ENCODE measurements at regions not wholly inside any gene's neighbourhood (a gene's known extent, or its start where the extent isn't known, plus 50 kb on each side); places are given as distances from the start of the nearest gene placed in this dataset.

- Histone ChIP-seq H3K4me1 (ENCODE audit: control insufficient read depth in 1 of 2, insufficient read depth in 2 of 2, low read length in 2 of 2) (no peaks in the 10 kb centered on the region), H3K27ac (ENCODE audit: low read depth, low read length) (no peak overlapping the region), H3K36me3 (ENCODE audit: control insufficient read depth in 1 of 2, insufficient read depth in 2 of 2, low read length in 2 of 2) (no peaks in the 10 kb centered on the region), H4K20me1 (ENCODE audit: insufficient read depth) (no peaks in the 10 kb centered on the region), H3K27me3 (ENCODE audit: insufficient read depth, low read length) (no peaks in the 10 kb centered on the region), H2AFZ (ENCODE audit: low read depth, low read length, poor library complexity, severe bottlenecking) (no peak overlapping the region), H3K9me3 (ENCODE audit: control insufficient read depth in 1 of 2, insufficient read depth in 1 of 2, low read depth in 1 of 2, low read length in 2 of 2) (no peaks in the 10 kb centered on the region), H3K9ac (ENCODE audit: low read length) (no peak overlapping the region), H3K9me2 (ENCODE audit: insufficient read depth) (no peaks in the 10 kb centered on the region), H3K4me3 (replicated peaks in 1 of 2; ENCODE audit: low read depth in 1 of 2, low read length in 2 of 2) (no peak overlapping the region), H3K4me2 (ENCODE audit: low read length) (no peak overlapping the region), H3K79me2 (ENCODE audit: insufficient read depth, low read length) (no peaks in the 10 kb centered on the region)
- ChIA-PET CTCF (no interaction called here), POLR2A (no interaction called here), RAD21 (ENCODE audit: low non-redundant PET in 1 of 2, low total read pairs in 2 of 2, uncharacterized antibody in 2 of 2, unreplicated experiment in 2 of 2) (no interaction called here)
- TF ChIP-seq EZH2phosphoT487 (IDR thresholded peaks at IDR 0.05; ENCODE audit: borderline replicate concordance): no peak
- TF ChIP-seq ATF3 (IDR thresholded peaks at IDR 0.05): no peak
- no peak for TF ChIP-seq POLR2AphosphoS5 (IDR thresholded peaks at IDR 0.05; ENCODE audit: low read depth, low read length)
- no peak for TF ChIP-seq RAD21 (IDR thresholded peaks at IDR 0.05; ENCODE audit: low read depth)
- TF ChIP-seq CBX3 (IDR thresholded peaks at IDR 0.05; ENCODE audit: low read depth): no peak
- no peak for TF ChIP-seq ELF1 (IDR thresholded peaks at IDR 0.05; ENCODE audit: borderline replicate concordance, low read depth)
- no peak for TF ChIP-seq MAX (IDR thresholded peaks at IDR 0.05)
- TF ChIP-seq FOSL1 (IDR thresholded peaks at IDR 0.05; ENCODE audit: low read depth): no peak
- BruUV-seq (replicated peaks): no TSS peak
- DNase-seq (ENCODE audit: low read depth, low spot score) (no peak), ATAC-seq (no peak)
- intact Hi-C loops (cut with micrococcal nuclease): no loop called here
Observed at GRCh38 chr5:110209401-110209800, 517.1 kb downstream of the TMEM232 start.

GRCh38 chr5:110218981-110219380 is 507.5 kb downstream of the TMEM232 start:
- Histone ChIP-seq H3K27me3 (ENCODE audit: insufficient read depth, low read length) (no peaks in the 10 kb centered on the region), H3K4me3 (replicated peaks in 1 of 2; ENCODE audit: low read depth in 1 of 2, low read length in 2 of 2) (no peak overlapping the region), H3K79me2 (ENCODE audit: insufficient read depth, low read length) (no peaks in the 10 kb centered on the region), H3K4me2 (ENCODE audit: low read length) (no peak overlapping the region), H3K9me2 (ENCODE audit: insufficient read depth) (no peaks in the 10 kb centered on the region), H4K20me1 (ENCODE audit: insufficient read depth) (no peaks in the 10 kb centered on the region), H3K27ac (ENCODE audit: low read depth, low read length) (no peak overlapping the region), H2AFZ (ENCODE audit: low read depth, low read length, poor library complexity, severe bottlenecking) (no peak overlapping the region), H3K9ac (ENCODE audit: low read length) (no peak overlapping the region), H3K36me3 (ENCODE audit: control insufficient read depth in 1 of 2, insufficient read depth in 2 of 2, low read length in 2 of 2) (no peaks in the 10 kb centered on the region), H3K9me3 (ENCODE audit: control insufficient read depth in 1 of 2, insufficient read depth in 1 of 2, low read depth in 1 of 2, low read length in 2 of 2) (no peaks in the 10 kb centered on the region; a peak in 1 of 4 replicates), H3K4me1 (ENCODE audit: control insufficient read depth in 1 of 2, insufficient read depth in 2 of 2, low read length in 2 of 2) (no peaks in the 10 kb centered on the region)
- no peak for DNase-seq (ENCODE audit: low read depth, low spot score)
- no peak for TF ChIP-seq FOSL1 (IDR thresholded peaks at IDR 0.05; ENCODE audit: low read depth)
- CTCF ChIA-PET: no interaction called here
- POLR2A ChIA-PET: no interaction called here
- RAD21 ChIA-PET (ENCODE audit: low non-redundant PET in 1 of 2, low total read pairs in 2 of 2, uncharacterized antibody in 2 of 2, unreplicated experiment in 2 of 2): no interaction called here
- intact Hi-C loops (cut with micrococcal nuclease): no loop called here
- no TSS peak for BruUV-seq (replicated peaks)
- no peak for ATAC-seq
